C4-2B (cell line): ENCODE measurements at regions not wholly inside any gene's neighbourhood (a gene's known extent, or its start where the extent isn't known, plus 50 kb on each side); places are given as distances from the start of the nearest gene placed in this dataset.

ENCODE experiments used
- H3K27ac ChIP-seq: fragments of 450-650 bp; 2 replicates; pipeline ENCODE4 v1.5.1; 2017
- ZFX ChIP-seq: fragments of 450-650 bp; IDR thresholded peaks from 2 replicates; pipeline ENCODE4 v1.6.1; 2017
- TF ChIP-seq, protein P1 (sequence below): fragments of 450-650 bp; conservative IDR thresholded peaks from 2 replicates; pipeline ENCODE4 v1.5.1; 2017; ENCODE audit warnings: mild to moderate bottlenecking

- TF ChIP-seq ZFX = no peak
- TF ChIP-seq, protein P1, sequence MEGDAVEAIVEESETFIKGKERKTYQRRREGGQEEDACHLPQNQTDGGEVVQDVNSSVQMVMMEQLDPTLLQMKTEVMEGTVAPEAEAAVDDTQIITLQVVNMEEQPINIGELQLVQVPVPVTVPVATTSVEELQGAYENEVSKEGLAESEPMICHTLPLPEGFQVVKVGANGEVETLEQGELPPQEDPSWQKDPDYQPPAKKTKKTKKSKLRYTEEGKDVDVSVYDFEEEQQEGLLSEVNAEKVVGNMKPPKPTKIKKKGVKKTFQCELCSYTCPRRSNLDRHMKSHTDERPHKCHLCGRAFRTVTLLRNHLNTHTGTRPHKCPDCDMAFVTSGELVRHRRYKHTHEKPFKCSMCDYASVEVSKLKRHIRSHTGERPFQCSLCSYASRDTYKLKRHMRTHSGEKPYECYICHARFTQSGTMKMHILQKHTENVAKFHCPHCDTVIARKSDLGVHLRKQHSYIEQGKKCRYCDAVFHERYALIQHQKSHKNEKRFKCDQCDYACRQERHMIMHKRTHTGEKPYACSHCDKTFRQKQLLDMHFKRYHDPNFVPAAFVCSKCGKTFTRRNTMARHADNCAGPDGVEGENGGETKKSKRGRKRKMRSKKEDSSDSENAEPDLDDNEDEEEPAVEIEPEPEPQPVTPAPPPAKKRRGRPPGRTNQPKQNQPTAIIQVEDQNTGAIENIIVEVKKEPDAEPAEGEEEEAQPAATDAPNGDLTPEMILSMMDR = no peak
- no peak overlapping the region for H3K27ac ChIP-seq
These were observed 88.8 kb upstream of the ENPP6 start for GRCh38 chr4:184306470-184306869.

GRCh38 chr4:184300816-184301215 lies 83.1 kb upstream of the ENPP6 start:
- no peak for TF ChIP-seq ZFX
- TF ChIP-seq, protein P1 = no peak
- no peak overlapping the region for H3K27ac ChIP-seq

GRCh38 chr4:184298254-184298653 lies 80.6 kb upstream of the ENPP6 start:
- TF ChIP-seq, protein P1 = no peak
- TF ChIP-seq ZFX = no peak
- H3K27ac ChIP-seq = no peak overlapping the region

DNA sequence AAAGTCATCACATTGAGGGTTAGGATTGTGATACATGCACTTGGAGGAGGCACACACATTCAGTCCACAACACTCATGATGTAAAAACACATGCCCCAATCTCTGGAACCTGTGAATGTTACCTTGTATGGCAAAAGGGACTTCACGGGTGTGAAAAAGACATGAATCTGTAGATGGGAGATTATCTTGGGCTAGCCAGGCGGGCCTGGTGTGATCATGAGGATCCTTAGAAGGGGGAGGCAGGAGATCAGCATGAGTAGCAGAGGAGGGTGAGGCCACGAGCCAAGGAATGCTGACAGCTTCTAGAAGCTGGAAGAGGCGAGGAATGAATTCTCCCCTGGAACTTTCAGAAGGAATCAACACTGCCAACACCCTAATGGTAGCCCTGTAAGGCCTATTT lies 77.5 kb upstream of the ENPP6 start:
- no peak overlapping the region for H3K27ac ChIP-seq
- no peak for TF ChIP-seq ZFX
- TF ChIP-seq, protein P1 = no peak

- TF ChIP-seq, protein P1 = no peak
- TF ChIP-seq ZFX = no peak
- H3K27ac ChIP-seq = no peak overlapping the region
These were observed 77.0 kb upstream of the ENPP6 start for GRCh38 chr4:184294606-184295133.

DNA sequence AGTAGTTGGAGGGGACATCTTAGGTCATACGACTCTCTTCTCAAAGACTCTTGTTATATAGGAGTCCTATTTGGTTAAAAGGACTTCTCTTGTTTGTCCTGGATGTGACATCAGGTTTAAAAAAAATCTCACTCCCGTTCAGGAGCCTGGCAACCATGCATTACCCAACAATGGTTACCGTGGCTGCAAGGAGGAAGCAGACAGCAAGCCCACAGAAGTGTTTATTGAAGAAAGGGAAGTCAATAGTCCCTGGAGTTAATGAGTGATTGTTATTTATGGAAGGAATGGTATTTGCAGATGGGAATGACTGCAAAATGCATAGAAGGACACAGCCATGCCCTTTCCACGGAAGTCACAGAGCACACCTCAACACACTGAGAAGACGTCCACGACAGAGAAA lies 75.9 kb upstream of the ENPP6 start:
- H3K27ac ChIP-seq = no peak overlapping the region
- TF ChIP-seq, protein P1 = no peak
- TF ChIP-seq ZFX = no peak

- H3K27ac ChIP-seq = no peak overlapping the region
- TF ChIP-seq, protein P1 = no peak
- TF ChIP-seq ZFX = no peak
These were observed 75.2 kb upstream of the ENPP6 start for GRCh38 chr4:184292877-184293276.
